Progenitor cell of endocrine pancreas (in vitro differentiated cells): ENCODE measurements at regions not wholly inside any gene's neighbourhood (a gene's known extent, or its start where the extent isn't known, plus 50 kb on each side); places are given as distances from the start of the nearest gene placed in this dataset.

Experiments used
- DNase-seq: peaks from one replicate; pipeline ENCODE4 v3.0.0; 2021; ENCODE audit warnings: low spot score; ENCODE audit not compliant: unreplicated experiment
- H3K27ac Mint-ChIP-seq: 2 replicates; pipeline ENCODE4 v1.8.0; 2021; ENCODE audit warnings: mild to moderate bottlenecking, moderate library complexity, mixed read lengths
- H3K27me3 Mint-ChIP-seq: 2 replicates; pipeline ENCODE4 v1.8.0; 2021; ENCODE audit warnings: mixed read lengths
- H3K36me3 Mint-ChIP-seq: 2 replicates; pipeline ENCODE4 v1.8.0; 2022; ENCODE audit warnings: mixed read lengths; ENCODE audit not compliant: insufficient read depth
- H3K4me1 Mint-ChIP-seq: 2 replicates; pipeline ENCODE4 v1.8.0; 2021; ENCODE audit warnings: low read depth, mixed read lengths
- H3K4me3 Mint-ChIP-seq: 2 replicates; pipeline ENCODE4 v1.8.0; 2021; ENCODE audit warnings: low read depth, mild to moderate bottlenecking, moderate library complexity, mixed read lengths
- H3K9me3 Mint-ChIP-seq: 2 replicates; pipeline ENCODE4 v1.8.0; 2021; ENCODE audit warnings: low read depth, mixed read lengths
- TF ChIP-seq, protein P1 (sequence below): fragments of 200-600 bp; sonication (generic); IDR thresholded peaks from one replicate; pipeline ENCODE4 v1.5.0; 2021; ENCODE audit warnings: antibody characterized with exemption, mild to moderate bottlenecking; ENCODE audit not compliant: unreplicated experiment

DNA sequence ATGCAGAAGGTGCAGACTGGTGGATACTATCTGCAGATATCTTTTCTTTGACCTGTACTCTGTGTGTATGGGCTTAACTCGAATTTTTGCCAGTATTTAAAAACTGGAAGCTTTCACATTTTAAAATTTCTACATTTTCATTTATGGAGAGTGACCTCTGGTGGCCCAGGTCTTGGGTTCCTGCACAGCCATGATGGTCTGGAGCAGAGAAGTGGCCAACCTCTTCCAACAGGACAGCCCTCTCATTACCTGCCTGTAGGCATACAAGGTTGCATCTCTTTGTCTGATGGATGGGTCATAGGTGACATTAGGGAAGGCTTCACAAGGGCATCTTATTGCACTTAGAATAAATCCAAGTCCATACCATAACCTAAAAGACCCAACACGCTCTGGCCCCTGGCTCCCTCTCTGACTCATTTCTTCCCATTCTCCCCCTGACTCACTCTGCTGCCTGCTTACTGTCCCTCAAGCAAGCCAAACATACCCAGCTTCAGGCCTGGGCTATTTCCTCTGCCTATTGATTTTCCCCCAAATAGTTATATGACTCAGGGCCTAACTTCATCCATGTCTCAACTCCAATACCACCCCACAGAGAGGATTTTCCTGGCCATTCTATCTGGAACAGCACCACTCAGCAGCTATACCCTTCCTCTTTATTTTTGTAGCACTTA lies 113.3 kb upstream of the SLC1A3 start:
- Mint-ChIP-seq H3K4me1 (no peaks in the 10 kb centered on the region), H3K27ac (no peak overlapping the region), H3K9me3 (no peaks in the 10 kb centered on the region), H3K36me3 (no peaks in the 10 kb centered on the region), H3K4me3 (no peak overlapping the region), H3K27me3 (peaks cover 3% of the 10 kb centered on the region)
- TF ChIP-seq, protein P1, sequence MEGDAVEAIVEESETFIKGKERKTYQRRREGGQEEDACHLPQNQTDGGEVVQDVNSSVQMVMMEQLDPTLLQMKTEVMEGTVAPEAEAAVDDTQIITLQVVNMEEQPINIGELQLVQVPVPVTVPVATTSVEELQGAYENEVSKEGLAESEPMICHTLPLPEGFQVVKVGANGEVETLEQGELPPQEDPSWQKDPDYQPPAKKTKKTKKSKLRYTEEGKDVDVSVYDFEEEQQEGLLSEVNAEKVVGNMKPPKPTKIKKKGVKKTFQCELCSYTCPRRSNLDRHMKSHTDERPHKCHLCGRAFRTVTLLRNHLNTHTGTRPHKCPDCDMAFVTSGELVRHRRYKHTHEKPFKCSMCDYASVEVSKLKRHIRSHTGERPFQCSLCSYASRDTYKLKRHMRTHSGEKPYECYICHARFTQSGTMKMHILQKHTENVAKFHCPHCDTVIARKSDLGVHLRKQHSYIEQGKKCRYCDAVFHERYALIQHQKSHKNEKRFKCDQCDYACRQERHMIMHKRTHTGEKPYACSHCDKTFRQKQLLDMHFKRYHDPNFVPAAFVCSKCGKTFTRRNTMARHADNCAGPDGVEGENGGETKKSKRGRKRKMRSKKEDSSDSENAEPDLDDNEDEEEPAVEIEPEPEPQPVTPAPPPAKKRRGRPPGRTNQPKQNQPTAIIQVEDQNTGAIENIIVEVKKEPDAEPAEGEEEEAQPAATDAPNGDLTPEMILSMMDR = no peak
- DNase-seq = no peak

DNA sequence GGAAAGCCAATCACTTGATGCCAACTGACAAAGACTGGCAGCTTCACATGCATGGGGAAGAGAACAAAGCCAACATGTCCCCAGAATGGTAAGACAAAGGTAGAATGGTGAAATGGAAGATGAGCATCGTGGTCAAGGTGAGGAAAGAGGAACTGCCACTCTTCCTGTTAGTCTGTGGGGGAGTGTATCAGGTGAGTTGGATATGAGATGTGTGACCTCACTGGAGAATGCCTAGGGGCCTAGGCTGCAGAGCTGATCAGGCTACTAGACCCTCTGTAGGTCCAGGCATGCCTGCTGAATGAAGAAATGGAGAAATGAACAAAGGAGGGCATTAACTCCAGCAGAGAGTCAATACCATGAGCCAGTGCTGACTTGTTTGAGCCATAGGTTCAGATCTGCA lies 112.4 kb upstream of the SLC1A3 start:
- Mint-ChIP-seq H3K4me1 (no peaks in the 10 kb centered on the region), H3K9me3 (no peaks in the 10 kb centered on the region), H3K36me3 (no peaks in the 10 kb centered on the region), H3K27ac (no peak overlapping the region), H3K27me3 (peaks cover 3% of the 10 kb centered on the region), H3K4me3 (no peak overlapping the region)
- TF ChIP-seq, protein P1 = no peak
- no peak for DNase-seq

DNA sequence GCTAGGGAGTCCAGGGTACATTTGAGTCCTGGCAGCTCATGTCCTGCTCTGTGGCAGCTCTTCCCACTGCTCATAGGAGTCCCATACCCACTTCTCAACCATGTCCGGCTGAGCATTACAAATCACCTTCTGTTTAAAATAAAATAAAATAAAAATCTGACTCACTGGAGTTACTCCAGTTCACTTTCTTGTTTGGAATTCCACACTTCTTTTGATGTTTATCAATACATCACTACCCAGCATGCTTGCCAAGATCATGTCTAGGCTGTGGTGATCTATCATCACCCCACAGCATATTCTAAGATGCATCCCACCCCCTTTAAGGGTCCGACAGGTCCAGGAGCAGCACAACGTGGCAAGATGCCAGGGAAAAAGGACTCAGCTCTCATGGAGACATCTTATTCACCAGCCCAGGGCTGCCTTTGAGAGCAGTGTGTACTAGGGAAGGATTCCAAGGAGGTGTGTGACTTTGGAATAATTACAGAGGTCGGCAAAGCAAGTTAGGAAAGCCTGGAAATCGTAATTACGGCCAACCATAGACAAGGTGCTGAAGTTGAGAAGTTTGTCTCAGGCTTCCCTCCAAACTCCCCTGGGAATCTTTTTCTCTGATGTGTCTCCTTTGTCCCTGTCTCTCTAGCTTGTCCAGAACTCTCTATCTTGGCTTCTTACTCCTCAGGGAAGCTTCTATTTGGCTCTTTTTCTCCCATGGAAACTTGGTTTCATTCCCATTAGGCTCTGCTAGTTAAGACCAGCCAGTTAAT lies 111.4 kb upstream of the SLC1A3 start:
- H3K27ac Mint-ChIP-seq = no peak overlapping the region

DNA sequence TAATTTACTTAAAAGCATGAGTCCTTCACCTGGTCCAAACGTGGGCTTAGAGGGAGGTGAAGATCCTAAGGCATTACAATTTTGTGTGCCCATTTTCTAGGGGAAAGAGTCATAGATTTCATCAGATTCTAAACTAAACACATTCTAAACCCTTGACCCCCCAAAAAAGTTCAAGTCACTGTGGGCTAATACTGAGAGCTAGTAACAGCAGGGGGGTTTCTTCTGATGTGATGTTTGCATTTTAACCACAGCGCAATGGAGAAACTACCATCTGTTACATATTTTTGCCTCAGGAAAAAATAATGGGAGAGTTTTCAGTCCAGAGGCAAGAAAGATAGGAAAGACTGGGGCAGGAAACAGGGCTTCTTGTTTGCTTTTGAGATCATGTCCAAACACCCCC lies 110.8 kb upstream of the SLC1A3 start:
- TF ChIP-seq, protein P1 = no peak
- H3K9me3 Mint-ChIP-seq = no peaks in the 10 kb centered on the region

More for the DNA sequence above, 111.4 kb upstream of the SLC1A3 start:
- TF ChIP-seq, protein P1 = no peak
- Mint-ChIP-seq H3K9me3 (no peaks in the 10 kb centered on the region), H3K4me1 (no peaks in the 10 kb centered on the region), H3K27me3 (peaks cover 5% of the 10 kb centered on the region), H3K36me3 (no peaks in the 10 kb centered on the region), H3K4me3 (no peak overlapping the region)
- DNase-seq = no peak

DNA sequence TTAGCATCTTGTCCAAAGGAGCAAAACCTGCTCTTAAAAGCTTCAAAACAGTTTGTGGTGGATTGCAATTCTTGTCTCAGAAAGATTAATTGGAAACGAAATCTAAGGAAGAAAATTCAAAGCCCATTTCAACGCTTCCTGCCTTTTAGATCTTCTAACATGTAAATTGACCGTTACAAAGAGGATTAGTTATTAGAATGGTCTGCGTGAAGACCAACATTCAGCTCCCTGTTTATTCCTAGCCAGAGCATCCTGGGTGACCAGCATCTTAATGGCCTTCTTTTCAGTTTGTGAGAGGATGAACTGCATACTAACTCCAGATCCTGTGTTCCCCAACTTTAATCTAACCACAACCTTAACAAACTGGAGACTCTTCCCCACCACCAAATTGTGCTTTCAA lies 109.9 kb upstream of the SLC1A3 start:
- Mint-ChIP-seq H3K4me1 (no peaks in the 10 kb centered on the region), H3K4me3 (no peak overlapping the region), H3K9me3 (no peaks in the 10 kb centered on the region), H3K36me3 (no peaks in the 10 kb centered on the region), H3K27me3 (peaks cover 5% of the 10 kb centered on the region), H3K27ac (no peak overlapping the region)
- TF ChIP-seq, protein P1 = no peak
- no peak for DNase-seq

More for the DNA sequence above, 110.8 kb upstream of the SLC1A3 start:
- Mint-ChIP-seq H3K4me1 (no peaks in the 10 kb centered on the region), H3K4me3 (no peak overlapping the region), H3K27ac (no peak overlapping the region), H3K36me3 (no peaks in the 10 kb centered on the region), H3K27me3 (peaks cover 5% of the 10 kb centered on the region)
- DNase-seq = no peak
